Hematopoietic multipotent progenitor cell treated with erythropoietin and hydrocortisone succinate and interleukin-3 and kit ligand, for 15 days (in vitro differentiated cells): ENCODE measurements at regions not wholly inside any gene's neighbourhood (a gene's known extent, or its start where the extent isn't known, plus 50 kb on each side); places are given as distances from the start of the nearest gene placed in this dataset.
A peak's percentile ranks its signal among the peaks of the same experiment; 100 is the strongest.

Source experiments
- DNase-seq: peaks from one replicate; pipeline ENCODE4 v3.0.0-alpha.2; 2015; ENCODE audit warnings: low spot score

DNA sequence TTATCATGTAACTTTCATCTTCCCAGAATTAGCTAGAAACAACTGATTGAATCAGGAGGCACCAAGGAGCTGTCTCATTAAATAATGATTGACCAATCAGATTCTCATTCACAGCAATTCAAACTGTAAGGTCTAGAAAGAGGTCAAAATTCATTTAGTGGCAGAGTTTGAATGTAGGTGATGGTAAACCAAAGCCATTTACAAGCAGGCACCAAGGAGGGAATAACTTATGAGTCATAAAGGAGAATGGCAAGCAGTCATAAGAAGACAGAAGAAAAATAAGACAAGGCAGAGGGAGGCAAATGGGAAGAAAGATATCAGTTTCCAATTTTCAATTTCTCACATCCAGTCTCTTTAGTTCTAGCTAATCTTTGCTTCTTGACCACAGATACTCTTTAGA, 52.9 kb upstream of the DEFB112 start:
- no peak for DNase-seq

DNA sequence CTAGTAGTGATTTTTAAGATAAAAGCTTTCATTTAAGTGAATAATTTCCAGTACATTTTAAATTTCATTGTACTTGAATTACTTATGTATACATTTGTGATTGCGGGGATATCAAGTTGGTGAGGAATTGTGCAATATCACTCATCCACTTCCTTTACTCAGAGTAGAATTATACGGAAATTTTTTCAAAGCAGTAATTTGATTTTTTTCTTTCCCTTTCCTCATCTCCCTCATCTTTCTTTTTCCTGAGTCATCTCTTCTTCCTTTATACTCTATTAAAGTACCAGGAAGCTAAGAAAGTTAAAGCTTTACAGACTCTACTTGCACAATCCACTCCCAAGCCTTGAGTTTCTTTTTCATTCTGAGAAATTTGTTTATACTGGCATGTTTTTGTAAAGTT, 60.9 kb upstream of the DEFB112 start:
- DNase-seq, result no peak

DNA sequence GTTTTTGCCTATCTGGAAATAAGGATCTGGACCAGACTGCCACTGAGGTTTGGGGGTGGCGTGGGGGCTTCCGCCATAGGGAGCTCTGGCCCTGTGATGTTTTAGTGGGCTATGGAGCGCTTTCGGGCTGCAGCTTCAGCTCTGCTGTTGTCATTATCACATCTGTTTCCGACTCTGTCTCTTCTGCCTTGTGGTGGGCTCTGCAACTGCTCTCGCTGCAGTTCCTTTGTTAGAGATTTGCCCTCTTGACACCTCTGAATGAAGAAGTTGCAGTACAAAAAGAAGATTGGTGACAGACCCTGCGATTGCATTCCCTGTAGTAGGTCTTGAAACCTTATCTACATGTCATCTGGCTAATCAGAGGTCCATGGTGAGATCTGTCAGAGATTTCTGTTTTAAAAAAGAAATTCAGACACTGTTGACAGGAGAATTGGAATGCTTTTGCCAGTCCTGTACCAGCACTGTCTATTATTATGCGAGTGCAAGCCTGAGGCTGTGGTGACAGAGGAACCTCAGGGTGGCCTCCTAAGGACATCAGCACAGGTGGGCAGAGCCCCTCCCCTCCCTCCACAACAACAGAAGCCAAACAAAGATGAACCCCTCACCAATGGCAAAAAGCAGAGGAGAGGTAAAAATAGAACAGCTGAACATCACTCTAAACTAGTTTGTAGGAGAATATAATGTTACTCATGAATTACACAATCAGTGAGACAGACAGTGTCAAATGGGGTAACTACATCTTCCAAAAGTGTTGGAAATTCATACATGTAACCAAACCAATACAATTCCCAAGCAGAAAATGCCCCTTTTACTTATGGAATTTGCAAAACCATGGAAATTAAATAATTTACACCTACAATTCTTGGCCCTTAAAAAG, 63.5 kb upstream of the DEFB112 start:
- no peak for DNase-seq

DNA sequence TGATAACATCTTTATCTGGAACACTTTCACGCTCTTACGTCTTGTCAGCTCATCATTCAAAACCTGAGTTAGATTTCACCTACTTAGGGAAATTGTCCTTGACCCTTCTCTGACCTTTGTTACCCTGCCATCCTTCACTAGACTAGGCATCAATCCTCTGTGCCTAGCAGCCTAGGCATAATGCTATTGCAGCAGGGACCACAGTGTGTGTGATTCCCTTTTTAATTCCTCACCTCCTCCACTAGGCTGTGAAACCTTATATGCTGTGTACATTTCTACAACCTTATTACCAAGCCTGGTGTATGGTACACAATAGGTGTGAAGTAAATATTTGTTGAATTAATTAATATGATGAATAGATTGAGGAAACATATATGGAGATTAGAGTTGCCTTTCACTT, 66.7 kb upstream of the DEFB112 start:
- no peak for DNase-seq

DNA sequence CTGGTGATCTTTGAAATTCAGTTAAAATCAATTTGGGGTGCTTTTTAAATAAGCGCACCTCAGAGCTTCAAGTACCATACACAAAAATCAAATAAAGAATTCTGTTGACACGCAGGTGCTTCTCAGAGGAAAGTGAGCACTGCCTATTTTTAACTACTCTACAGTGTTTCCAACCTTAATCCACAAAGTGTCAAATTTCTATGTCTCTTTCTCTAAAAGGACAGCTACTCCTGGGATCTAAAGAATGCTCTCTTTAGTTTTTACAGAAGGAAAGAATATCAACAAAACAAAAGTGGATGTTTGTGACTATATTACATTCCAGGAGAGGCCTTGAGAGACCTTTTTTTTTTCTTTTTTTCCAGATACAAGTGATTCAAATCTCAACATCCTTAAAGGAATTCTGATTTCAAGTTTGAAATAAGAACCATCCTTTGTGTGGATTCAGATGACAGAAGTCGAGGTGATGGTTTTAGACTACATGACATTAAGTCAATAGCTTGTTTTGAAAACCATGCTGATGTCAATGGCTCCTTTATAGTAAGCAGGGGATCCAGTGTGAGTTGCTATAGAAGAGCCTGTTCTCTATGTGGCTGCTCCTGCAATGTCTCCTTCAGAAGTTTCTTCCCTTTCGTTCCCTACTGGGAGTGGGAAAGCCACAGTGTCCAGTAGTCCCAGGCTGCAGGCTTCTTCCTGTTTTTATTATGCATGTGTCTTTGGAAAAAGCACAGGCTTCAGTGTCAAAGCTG, 67.2 kb upstream of the DEFB112 start:
- no peak for DNase-seq

DNA sequence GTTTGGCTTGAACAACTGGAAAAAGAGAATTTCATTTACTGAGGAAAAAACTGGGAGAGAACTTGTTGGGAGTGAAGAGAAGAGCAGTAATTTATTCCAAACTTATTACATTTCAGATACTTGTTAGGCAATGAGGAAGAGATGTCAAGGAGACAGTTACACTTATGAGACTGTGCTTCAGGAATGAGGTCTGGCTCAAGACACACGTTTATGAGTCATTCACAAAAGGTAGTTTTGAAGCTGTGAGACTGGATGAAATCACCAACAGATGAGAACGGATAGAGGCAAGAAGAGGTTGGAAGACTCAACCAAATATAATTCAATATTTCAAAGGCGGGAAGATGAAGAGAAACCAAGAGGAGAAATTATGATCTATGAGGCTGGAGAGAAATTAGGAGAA, 70.6 kb upstream of the DEFB112 start:
- no peak for DNase-seq

DNA sequence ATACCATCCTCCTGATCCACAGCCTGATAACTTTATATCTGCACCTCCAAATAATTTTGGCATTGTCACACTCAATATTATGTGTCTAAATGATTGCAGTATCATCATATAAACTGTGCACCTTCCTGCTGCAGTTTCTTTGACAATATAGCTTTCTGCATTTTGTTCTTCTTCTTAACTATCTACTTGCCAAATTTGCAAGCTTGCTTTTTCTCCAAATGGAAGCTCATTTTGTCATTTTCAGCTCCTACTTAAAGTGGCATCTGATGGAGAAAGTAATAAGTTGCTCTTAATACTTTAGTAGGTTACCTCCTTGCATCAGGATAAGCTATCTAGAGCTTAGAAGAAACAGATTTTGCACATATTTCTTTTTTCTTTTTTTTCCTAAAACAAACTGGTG, 74.0 kb upstream of the DEFB112 start:
- no peak for DNase-seq

DNA sequence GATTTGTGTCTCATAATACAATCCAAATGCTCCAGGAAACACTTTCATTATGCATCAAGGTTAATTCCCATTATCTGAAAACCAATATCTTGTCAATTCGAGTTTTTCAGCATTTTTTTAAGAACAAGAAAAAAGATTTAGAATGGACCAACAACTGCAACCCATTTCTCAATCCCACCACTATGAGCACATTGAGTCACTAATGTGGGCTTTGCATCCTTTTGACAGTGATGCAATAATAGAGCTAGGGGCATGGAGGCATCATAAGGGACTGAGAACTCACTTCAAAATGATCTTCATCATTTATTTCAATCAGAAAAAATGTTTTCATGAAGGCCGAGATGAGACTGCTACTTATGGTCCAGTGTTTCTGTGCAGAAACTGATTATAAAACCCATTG, 74.8 kb upstream of the DEFB112 start:
- DNase-seq, result no peak

DNA sequence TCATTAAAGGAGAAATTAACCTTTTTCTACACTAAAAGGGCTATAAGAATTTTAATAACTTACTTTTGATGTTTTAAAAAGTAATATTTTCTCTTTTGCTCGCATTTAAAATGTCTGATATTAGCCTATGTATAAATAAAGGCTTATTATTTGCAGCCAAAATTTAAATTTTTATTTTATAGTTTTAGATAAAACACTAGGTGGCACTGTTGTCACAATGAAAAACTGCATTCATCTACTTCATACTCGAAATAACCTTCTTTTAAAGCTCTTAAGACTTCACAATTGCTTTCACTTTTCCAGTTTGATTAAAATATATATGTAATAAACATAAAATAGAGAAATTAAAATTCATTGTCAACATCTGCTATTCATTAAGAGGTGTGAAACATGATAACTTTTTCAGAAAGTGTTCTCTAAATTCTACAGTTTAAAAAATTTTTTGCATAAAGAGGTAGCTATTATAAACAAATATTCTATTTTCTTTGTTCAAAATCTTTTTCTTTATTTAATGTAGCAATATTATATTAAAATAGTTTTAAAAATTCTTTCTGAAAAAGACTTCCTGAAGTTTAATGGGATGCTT, 78.8 kb upstream of the DEFB112 start:
- peak; percentile 20 for DNase-seq

DNA sequence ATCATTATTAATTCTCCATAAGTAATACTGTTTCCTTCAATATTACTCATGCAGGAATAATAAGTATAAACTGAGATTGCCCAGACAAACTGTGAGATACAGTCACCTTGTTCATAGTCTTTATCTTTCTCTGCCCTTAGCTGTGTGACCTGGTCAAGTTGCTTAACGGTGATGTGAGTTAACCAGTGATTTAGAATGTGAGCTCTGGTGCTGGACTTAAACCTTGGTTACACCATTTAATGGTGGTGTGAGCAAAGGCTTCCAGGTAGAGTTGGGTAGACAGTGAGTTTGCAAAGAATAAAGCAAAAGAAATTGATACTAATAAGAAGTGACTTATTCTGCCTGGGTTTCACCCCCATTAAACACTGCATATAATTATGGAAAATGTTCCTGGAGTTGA, 86.2 kb upstream of the DEFB112 start:
- no peak for DNase-seq

DNA sequence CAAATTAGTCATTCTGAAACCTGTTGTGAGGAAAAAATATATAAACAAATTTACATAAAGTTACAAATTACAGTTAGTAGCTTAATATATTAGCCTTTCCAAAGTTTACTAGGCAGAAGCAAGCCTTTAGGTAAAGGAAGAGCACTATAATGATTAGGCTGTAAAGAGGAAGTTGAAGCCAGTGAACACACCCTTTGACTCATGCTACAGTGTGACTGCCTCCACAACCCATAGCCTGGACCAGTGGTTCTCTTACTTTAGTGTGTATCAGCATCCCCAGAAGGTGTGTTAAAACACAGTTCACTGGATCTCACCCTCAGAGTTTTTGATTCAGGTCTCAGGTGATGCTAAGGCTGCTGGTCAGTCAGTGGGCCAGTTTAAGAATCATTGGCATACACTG, 91.4 kb upstream of the DEFB112 start:
- DNase-seq, result no peak

DNA sequence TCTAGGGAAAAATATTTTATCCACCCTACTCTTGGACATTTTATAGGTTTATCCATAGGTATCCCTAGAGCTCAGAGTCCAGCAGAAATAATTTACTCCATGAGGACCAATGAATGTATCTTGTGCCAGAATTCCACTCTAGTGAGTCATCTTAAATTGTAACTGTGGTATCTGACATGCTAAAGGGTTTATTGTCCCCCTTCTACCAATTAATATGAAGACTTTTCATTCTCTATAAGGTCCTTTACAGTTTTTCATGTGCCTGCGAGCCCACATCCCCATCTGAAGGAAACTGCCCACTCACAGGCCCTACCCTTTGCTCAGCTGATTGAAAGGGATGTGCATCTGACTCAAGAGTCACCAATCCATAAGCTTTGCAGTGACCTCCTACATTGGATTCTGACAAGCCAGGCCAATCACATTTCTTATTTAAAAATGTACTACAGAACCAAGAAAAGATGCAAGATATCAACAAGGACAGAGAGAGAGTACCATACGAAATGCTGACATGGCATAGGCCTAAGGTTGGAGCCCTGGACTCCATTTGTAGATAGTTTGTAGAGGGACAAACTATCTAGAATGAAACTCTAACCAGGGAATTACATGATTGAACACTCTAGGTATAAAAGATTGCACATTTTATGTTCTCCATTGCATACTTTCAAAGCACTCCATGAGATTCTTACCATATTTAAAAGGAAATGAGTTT, 93.4 kb upstream of the DEFB112 start:
- no peak for DNase-seq

DNA sequence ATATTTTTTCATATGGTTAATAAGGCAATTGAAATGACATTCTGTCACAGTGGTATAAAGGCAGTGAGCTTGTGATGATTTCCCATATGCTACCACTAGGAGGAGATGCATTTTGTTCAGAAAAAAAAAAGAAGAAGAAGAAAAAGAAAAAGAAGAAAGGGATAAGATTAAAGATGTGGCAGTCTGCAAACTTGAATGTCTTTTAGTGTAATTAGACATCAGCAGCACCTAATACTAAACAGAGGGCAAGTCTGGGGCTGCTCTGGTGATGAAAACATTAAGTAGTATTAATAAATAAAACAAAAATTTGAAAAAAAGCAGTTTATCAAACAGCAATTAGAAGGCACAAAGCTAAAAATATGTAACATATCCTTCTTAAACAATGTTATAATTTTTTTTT, 95.4 kb upstream of the DEFB112 start:
- no peak for DNase-seq

DNA sequence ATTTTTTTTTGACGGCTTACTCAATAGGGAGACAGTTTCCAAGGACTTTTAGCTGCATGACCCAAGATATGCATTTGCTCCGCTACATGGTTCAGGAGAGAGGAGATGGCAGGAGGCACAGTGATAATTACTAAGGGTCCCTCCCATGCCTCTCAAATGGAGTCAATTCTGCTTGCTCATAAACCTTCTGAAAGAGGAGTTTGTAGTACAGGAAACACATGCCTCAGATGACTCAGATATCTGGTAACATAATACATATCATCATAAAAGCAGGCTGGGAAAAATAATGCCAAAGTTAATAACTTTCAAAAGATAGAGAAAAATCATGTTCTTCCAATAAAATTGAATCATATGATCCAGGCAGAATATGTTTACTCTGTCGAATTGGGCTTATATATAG, 97.6 kb upstream of the DEFB112 start:
- DNase-seq, result no peak

DNA sequence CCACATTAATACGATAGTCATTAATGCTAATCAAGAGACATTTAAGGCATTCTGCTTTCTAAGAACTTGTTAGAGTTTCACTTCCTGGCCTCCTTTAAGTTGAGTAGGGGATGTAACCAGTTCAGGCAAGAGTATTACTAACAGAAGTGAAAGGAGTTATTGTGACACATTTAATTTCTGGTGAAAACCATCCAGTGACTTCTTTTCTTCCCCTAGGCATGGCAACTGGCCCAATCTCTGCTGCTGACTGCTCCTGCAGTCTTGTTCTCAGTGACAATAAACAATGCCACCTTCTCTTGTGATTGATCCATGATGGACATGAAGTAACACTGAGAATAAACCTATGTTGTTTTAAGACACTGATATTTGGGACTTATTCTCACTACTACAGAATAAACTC, 130.9 kb upstream of the DEFB112 start:
- DNase-seq, result no peak

DNA sequence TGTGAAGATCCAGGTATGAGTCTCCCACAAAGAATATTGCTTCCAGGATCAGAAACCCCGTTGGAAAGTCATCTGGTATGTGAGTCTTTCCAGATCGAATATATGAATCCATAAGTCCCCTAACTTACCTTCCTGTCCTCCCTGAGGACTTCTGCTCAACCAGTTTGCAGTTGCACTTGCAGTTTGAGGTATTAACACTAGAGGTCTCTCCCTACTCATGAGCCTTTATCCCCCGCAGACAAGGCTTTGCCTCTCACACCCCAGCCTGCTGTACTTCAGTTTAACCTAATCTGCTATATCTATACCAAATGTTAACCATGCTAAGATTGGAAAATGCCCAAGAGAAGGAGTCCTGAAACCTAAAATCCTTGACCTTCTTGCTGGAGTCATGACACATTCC, 135.3 kb upstream of the DEFB112 start:
- no peak for DNase-seq

DNA sequence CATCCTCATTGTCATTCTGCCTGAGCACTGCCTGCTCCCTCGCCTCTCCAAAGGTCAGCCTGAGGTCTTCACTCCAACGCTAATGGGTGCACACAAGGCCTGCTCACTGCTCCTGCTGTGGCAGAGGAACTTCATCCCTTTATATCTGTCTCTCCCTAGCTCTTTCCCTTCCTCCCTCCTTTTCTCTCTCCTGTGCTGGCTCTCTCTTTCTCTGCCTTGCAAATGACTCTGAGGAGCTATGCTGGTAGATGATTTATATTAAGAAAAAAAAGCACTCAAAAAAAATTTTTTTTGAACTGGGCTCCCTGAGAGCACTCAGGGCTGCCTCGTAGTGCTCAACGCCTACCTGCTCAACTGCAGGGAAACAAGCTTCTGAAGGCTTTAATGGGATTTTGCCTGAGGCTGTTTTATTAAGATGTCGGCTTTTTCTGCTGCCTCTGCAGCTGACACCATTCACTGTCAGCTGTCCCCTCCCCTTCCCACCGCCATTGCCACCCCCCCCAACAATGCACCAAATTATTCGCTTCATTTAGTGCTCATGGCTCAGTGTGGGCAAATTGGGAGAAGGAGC, 137.7 kb upstream of the DEFB112 start:
- no peak for DNase-seq

DNA sequence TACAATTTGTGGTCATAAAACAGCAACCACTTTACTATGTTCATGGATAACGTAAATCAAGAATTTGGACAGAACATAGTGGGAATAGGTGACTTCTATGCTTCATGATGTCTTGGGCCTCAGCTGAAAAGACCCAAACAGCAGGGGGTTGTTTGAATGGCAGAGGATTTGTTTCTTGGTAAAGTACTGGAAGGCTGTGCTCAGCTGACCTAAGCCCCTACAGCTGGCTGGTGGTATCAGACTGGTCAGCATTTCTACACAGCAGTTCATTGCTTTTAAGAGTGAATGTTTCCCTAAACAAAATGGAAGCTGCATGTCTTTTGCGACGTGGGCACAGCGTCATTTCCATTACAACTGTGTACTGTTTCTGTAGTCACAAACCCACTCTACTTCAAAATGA, 148.5 kb upstream of the DEFB112 start:
- DNase-seq, result no peak

DNA sequence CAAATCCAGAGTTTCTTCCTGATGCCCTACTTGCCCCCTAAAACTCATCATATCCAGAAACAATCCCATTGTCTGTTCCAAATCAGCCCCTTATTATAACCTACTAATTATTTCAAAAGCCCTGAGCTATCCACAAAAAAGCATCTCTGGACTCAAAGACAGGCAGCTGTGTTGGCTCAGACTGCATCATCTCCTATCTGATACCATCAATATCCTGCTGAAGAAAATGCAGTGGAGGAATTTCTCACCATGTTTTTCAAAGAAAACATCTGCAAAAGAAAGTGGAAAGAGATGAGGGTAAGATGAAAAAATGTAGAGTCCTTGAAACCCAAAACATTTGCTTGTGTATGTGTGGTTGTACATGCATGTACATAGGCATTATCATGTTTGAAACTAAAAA, 153.0 kb upstream of the DEFB112 start:
- DNase-seq, result no peak

DNA sequence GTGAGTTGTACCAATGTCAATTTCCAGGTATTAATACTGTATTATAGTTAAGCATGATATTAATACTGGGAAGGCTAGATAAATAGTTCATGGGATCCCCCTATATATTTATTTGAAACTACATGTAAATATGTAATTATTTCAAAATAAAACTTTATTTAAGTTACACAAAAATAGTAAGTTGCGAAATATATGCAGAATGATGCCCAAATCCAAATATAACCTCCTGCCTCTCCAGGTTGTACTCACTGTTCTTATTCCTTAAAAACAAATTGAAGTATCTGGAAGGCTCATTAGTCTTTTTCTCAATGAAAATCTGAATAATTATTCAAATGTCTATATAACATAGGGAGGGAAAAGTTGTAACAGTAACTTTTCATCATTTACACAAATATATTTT, 161.9 kb upstream of the DEFB112 start:
- DNase-seq, result no peak

DNA sequence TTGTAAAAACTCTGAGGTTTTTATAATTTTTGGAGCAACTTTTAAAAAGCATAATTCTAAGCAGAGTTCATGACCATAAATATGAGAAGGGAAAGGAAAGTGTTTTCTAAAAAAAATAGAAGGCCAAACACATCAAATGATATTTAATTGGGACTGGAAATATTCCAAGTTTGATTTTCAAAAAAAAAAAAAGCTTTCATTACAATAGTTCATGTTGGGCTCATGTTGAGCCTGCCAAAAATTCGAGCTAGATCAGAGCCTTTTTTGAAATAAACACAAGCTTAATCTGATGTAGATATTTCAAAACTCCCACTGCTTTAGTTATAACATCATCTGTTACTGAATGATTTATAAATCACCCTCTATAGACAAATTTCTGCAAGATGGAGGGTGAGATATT, 163.4 kb upstream of the DEFB112 start:
- no peak for DNase-seq

DNA sequence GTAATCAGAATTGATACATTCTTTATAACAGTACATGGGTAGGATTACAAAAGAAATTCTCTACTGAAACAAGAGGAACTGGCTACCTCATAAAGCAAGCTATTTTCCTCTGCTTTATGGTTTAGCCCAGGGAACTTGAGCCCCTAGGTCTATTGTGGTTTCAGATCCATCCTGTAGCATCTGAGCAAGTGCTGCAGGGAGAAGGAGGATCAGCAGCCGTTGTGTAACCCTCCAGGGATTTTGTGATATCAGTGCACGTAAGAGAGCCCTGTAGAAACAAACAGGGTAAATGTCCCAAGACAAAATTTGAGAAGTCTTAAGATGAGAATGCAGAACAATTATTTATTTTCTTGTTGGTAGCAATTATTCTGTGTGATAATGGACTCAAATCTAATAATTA, 165.2 kb upstream of the DEFB112 start:
- no peak for DNase-seq
